ENCODE measurements at regions not wholly inside any gene's neighbourhood (a gene's known extent, or its start where the extent isn't known, plus 50 kb on each side); places are given as distances from the start of the nearest gene placed in this dataset.

- TF ChIP-seq CTCF (IDR thresholded peaks at IDR 0.05), result no peak
- H3K4me1 Mint-ChIP-seq, result no peaks in the 10 kb centered on the region
- Histone ChIP-seq H3K36me3 (replicated peaks in 1 of 2; ENCODE audit: control insufficient read depth in 1 of 2, insufficient read depth in 2 of 2, low read length in 2 of 2) (no peaks in the 10 kb centered on the region), H3K9me3 (replicated peaks in 1 of 2; ENCODE audit: control insufficient read depth in 1 of 2, insufficient read depth in 1 of 2, low read length in 2 of 2) (no peaks in the 10 kb centered on the region), H4K20me1 (ENCODE audit: insufficient read depth, low read length) (no peaks in the 10 kb centered on the region), H3K4me3 (replicated peaks in 1 of 3; ENCODE audit: low read depth in 2 of 3, low read length in 3 of 3) (no peak overlapping the region), H3K4me1 (ENCODE audit: control insufficient read depth in 1 of 2, insufficient read depth in 2 of 2, low read length in 2 of 2) (no peaks in the 10 kb centered on the region), H3K27me3 (ENCODE audit: control insufficient read depth in 2 of 2, insufficient read depth in 2 of 2, low read length in 2 of 2) (no peaks in the 10 kb centered on the region), H3K79me2 (ENCODE audit: insufficient read depth, low read length) (no peaks in the 10 kb centered on the region), H2AFZ (ENCODE audit: insufficient read depth, low read depth, low read length, poor library complexity, severe bottlenecking) (no peak overlapping the region), H3K9ac (ENCODE audit: insufficient read depth, low read length, poor library complexity, severe bottlenecking) (no peak overlapping the region), H3K4me2 (replicated peaks; ENCODE audit: extremely low read depth, low read length, poor library complexity, severe bottlenecking) (no peak overlapping the region), H3K27ac (ENCODE audit: low read depth in 1 of 2, low read length in 2 of 2) (no peak overlapping the region)
- no CpG with 5 or more reads among the region's 5 CpGs for WGBS (ENCODE audit: insufficient coverage)
- no peak overlapping the region for H3K27ac Mint-ChIP-seq
- peaks cover 2 to 11% (median 3%) of the 10 kb centered on the region in 7 donors for H3K9me3 Mint-ChIP-seq
- DNase-seq, result no peak
- intact Hi-C loops (cut with micrococcal nuclease), result no loop called here
- H3K27me3 Mint-ChIP-seq (ENCODE audit: low read depth in 3 of 3), result peaks cover 0 to 2% (median 0%) of the 10 kb centered on the region in 3 donors
- no peaks in the 10 kb centered on the region for H3K36me3 Mint-ChIP-seq
- H3K4me3 Mint-ChIP-seq, result no peak overlapping the region
These were observed 94.4 kb upstream of the MEIS1 start for GRCh38 chr2:66340521-66340920.

GRCh38 chr2:66334237-66335029 lies 100.5 kb upstream of the MEIS1 start:
- H3K4me1 Mint-ChIP-seq, result no peaks in the 10 kb centered on the region
- H3K4me3 ChIP-seq (replicated peaks in 1 of 3; ENCODE audit: low read depth in 2 of 3, low read length in 3 of 3), result no peak overlapping the region
- TF ChIP-seq CTCF (IDR thresholded peaks at IDR 0.05), result no peak
- H3K27ac ChIP-seq (ENCODE audit: low read depth in 1 of 2, low read length in 2 of 2), result no peak overlapping the region
- no peaks in the 10 kb centered on the region for H3K9me3 ChIP-seq (replicated peaks in 1 of 2; ENCODE audit: control insufficient read depth in 1 of 2, insufficient read depth in 1 of 2, low read length in 2 of 2)
- H3K36me3 ChIP-seq (replicated peaks in 1 of 2; ENCODE audit: control insufficient read depth in 1 of 2, insufficient read depth in 2 of 2, low read length in 2 of 2), result no peaks in the 10 kb centered on the region
- WGBS (ENCODE audit: insufficient coverage), result 95% methylated on average over 6 of the region's 10 CpGs
- H3K27me3 Mint-ChIP-seq (ENCODE audit: low read depth in 3 of 3), result peaks cover 0 to 3% (median 0%) of the 10 kb centered on the region in 3 donors
- DNase-seq, result no peak
- no peak overlapping the region for H2AFZ ChIP-seq (ENCODE audit: insufficient read depth, low read depth, low read length, poor library complexity, severe bottlenecking)
- no peaks in the 10 kb centered on the region for H3K27me3 ChIP-seq (ENCODE audit: control insufficient read depth in 2 of 2, insufficient read depth in 2 of 2, low read length in 2 of 2)
- H3K27ac Mint-ChIP-seq, result no peak overlapping the region
- H3K9ac ChIP-seq (ENCODE audit: insufficient read depth, low read length, poor library complexity, severe bottlenecking), result no peak overlapping the region
- peaks cover 0 to 9% (median 0%) of the 10 kb centered on the region in 7 donors for H3K9me3 Mint-ChIP-seq
- H3K36me3 Mint-ChIP-seq, result no peaks in the 10 kb centered on the region
- no peaks in the 10 kb centered on the region for H3K79me2 ChIP-seq (ENCODE audit: insufficient read depth, low read length)
- no peaks in the 10 kb centered on the region for H3K4me1 ChIP-seq (ENCODE audit: control insufficient read depth in 1 of 2, insufficient read depth in 2 of 2, low read length in 2 of 2)
- intact Hi-C loops (cut with micrococcal nuclease), result no loop called here
- H3K4me2 ChIP-seq (replicated peaks; ENCODE audit: extremely low read depth, low read length, poor library complexity, severe bottlenecking), result no peak overlapping the region
- no peak overlapping the region for H3K4me3 Mint-ChIP-seq
- H4K20me1 ChIP-seq (ENCODE audit: insufficient read depth, low read length), result no peaks in the 10 kb centered on the region

Measured in CD14-positive monocyte (primary cell).